Activated CD4-positive, alpha-beta memory T cell treated with anti-CD3 and anti-CD28 coated beads for 36 hours (primary cell): ENCODE measurements at regions not wholly inside any gene's neighbourhood (a gene's known extent, or its start where the extent isn't known, plus 50 kb on each side); places are given as distances from the start of the nearest gene placed in this dataset.
A peak's percentile ranks its signal among the peaks of the same experiment; 100 is the strongest.

ENCODE experiments used
- CTCF ChIA-PET: fragments of 350-600 bp; sonication (Branson Sonifier 250); formaldehyde crosslinking; loops from one replicate; lab custom pipeline; 2021; ENCODE audit warnings: antibody characterized with exemption, inconsistent platforms; lab: Charles Lee
- POLR2A ChIA-PET: fragments of 350-600 bp; sonication (Branson Sonifier 250); formaldehyde crosslinking; loops from one replicate; lab custom pipeline; 2021; ENCODE audit warnings: antibody characterized with exemption; lab: Charles Lee
- DNase-seq: peaks from one replicate; pipeline ENCODE4 v3.0.0-alpha.2; 2020
- H3K27ac Mint-ChIP-seq: one replicate; pipeline ENCODE4 v1.8.0; 2021; ENCODE audit warnings: mixed read lengths
- H3K27me3 Mint-ChIP-seq: one replicate; pipeline ENCODE4 v1.8.0; 2021; ENCODE audit warnings: mixed read lengths
- H3K36me3 Mint-ChIP-seq: one replicate; pipeline ENCODE4 v1.8.0; 2021; ENCODE audit warnings: mixed read lengths
- H3K4me1 Mint-ChIP-seq: one replicate; pipeline ENCODE4 v1.8.0; 2021; ENCODE audit warnings: low read depth, mixed read lengths
- H3K4me3 Mint-ChIP-seq: one replicate; pipeline ENCODE4 v1.8.0; 2021; ENCODE audit warnings: mild to moderate bottlenecking, mixed read lengths
- H3K9me3 Mint-ChIP-seq: one replicate; pipeline ENCODE4 v1.8.0; 2021; ENCODE audit warnings: mixed read lengths
- intact Hi-C: fragments of 100-400 bp; cut with micrococcal nuclease; formaldehyde crosslinking; loops from one replicate; pipeline ENCODE4 v1.15.1; 2023

GRCh38 chr2:239639421-239640185, 238.8 kb upstream of the HDAC4 start:
- no peak overlapping the region for H3K27ac Mint-ChIP-seq
- intact Hi-C loops, result no loop called here
- no peak for DNase-seq
- peaks cover 5% of the 10 kb centered on the region for H3K4me1 Mint-ChIP-seq
- no peak overlapping the region for H3K4me3 Mint-ChIP-seq
- ChIA-PET CTCF (no interaction called here), POLR2A (no interaction called here)
- H3K9me3 Mint-ChIP-seq, result peaks cover 9% of the 10 kb centered on the region
- no peaks in the 10 kb centered on the region for H3K27me3 Mint-ChIP-seq
- no peaks in the 10 kb centered on the region for H3K36me3 Mint-ChIP-seq

- intact Hi-C loops, result no loop called here
- no peak overlapping the region for H3K4me3 Mint-ChIP-seq
- H3K4me1 Mint-ChIP-seq, result peaks cover 5% of the 10 kb centered on the region
- H3K27me3 Mint-ChIP-seq, result no peaks in the 10 kb centered on the region
- H3K27ac Mint-ChIP-seq, result no peak overlapping the region
- POLR2A ChIA-PET, result interaction anchor here (0.7 kb wide), 1 partner anchor 17 kb away, joined by 5 read pairs; no protein-coding TSS in a partner anchor
- H3K36me3 Mint-ChIP-seq, result no peaks in the 10 kb centered on the region
- DNase-seq, result no peak
- CTCF ChIA-PET, result no interaction called here
- peaks cover 9% of the 10 kb centered on the region for H3K9me3 Mint-ChIP-seq
These were observed 237.6 kb upstream of the HDAC4 start for GRCh38 chr2:239638376-239638775.

- no peak overlapping the region for H3K4me3 Mint-ChIP-seq
- ChIA-PET POLR2A (no interaction called here), CTCF (no interaction called here)
- DNase-seq, result no peak
- H3K4me1 Mint-ChIP-seq, result peaks cover 5% of the 10 kb centered on the region
- no peaks in the 10 kb centered on the region for H3K27me3 Mint-ChIP-seq
- peaks cover 9% of the 10 kb centered on the region for H3K9me3 Mint-ChIP-seq
- no peak overlapping the region for H3K27ac Mint-ChIP-seq
- intact Hi-C loops, result no loop called here
- H3K36me3 Mint-ChIP-seq, result no peaks in the 10 kb centered on the region
These were observed 236.0 kb upstream of the HDAC4 start for GRCh38 chr2:239636808-239637207.

GRCh38 chr2:239634769-239635168, 233.9 kb upstream of the HDAC4 start:
- no peak overlapping the region for H3K4me3 Mint-ChIP-seq
- CTCF ChIA-PET, result no interaction called here
- no peaks in the 10 kb centered on the region for H3K27me3 Mint-ChIP-seq
- H3K9me3 Mint-ChIP-seq, result peaks cover 9% of the 10 kb centered on the region
- no peak for DNase-seq
- H3K36me3 Mint-ChIP-seq, result no peaks in the 10 kb centered on the region
- POLR2A ChIA-PET, result no interaction called here
- intact Hi-C loops, result no loop called here
- peaks cover 11% of the 10 kb centered on the region for H3K4me1 Mint-ChIP-seq
- no peak overlapping the region for H3K27ac Mint-ChIP-seq

- intact Hi-C loops, result no loop called here
- POLR2A ChIA-PET, result no interaction called here
- peak; percentile 25 for DNase-seq
- Mint-ChIP-seq H3K36me3 (no peaks in the 10 kb centered on the region), H3K9me3 (no peaks in the 10 kb centered on the region), H3K4me3 (no peak overlapping the region), H3K4me1 (peaks cover 25% of the 10 kb centered on the region), H3K27me3 (no peaks in the 10 kb centered on the region), H3K27ac (no peak overlapping the region)
- CTCF ChIA-PET, result no interaction called here
These were observed 229.9 kb upstream of the HDAC4 start for GRCh38 chr2:239630618-239631286.

- Mint-ChIP-seq H3K36me3 (no peaks in the 10 kb centered on the region), H3K9me3 (no peaks in the 10 kb centered on the region), H3K27ac (no peak overlapping the region), H3K4me1 (peaks cover 30% of the 10 kb centered on the region), H3K27me3 (no peaks in the 10 kb centered on the region), H3K4me3 (no peak overlapping the region)
- POLR2A ChIA-PET, result no interaction called here
- CTCF ChIA-PET, result no interaction called here
- intact Hi-C loops, result loop anchor here (10.0 kb wide), 1 partner anchor 345 kb away; no protein-coding TSS in a partner anchor
- DNase-seq, result no peak
These were observed 229.3 kb upstream of the HDAC4 start for GRCh38 chr2:239629926-239630617.

- ChIA-PET POLR2A (no interaction called here), CTCF (no interaction called here)
- Mint-ChIP-seq H3K9me3 (no peaks in the 10 kb centered on the region), H3K4me3 (no peak overlapping the region), H3K27ac (no peak overlapping the region), H3K27me3 (no peaks in the 10 kb centered on the region), H3K4me1 (peaks cover 56% of the 10 kb centered on the region), H3K36me3 (no peaks in the 10 kb centered on the region)
- intact Hi-C loops, result loop anchor here (10.0 kb wide), 1 partner anchor 342 kb away; no protein-coding TSS in a partner anchor
- no peak for DNase-seq
These were observed 226.3 kb upstream of the HDAC4 start for GRCh38 chr2:239626961-239627592.

- intact Hi-C loops, result loop anchor here (10.0 kb wide), 1 partner anchor 341 kb away; no protein-coding TSS in a partner anchor
- H3K4me3 Mint-ChIP-seq, result no peak overlapping the region
- no peaks in the 10 kb centered on the region for H3K36me3 Mint-ChIP-seq
- no peaks in the 10 kb centered on the region for H3K27me3 Mint-ChIP-seq
- ChIA-PET CTCF (no interaction called here), POLR2A (no interaction called here)
- H3K9me3 Mint-ChIP-seq, result no peaks in the 10 kb centered on the region
- H3K4me1 Mint-ChIP-seq, result peaks cover 56% of the 10 kb centered on the region
- DNase-seq, result peak; percentile 27
- no peak overlapping the region for H3K27ac Mint-ChIP-seq
These were observed 225.3 kb upstream of the HDAC4 start for GRCh38 chr2:239625971-239626734.

- Mint-ChIP-seq H3K4me1 (peaks cover 54% of the 10 kb centered on the region), H3K27ac (no peak overlapping the region), H3K27me3 (no peaks in the 10 kb centered on the region), H3K9me3 (no peaks in the 10 kb centered on the region), H3K36me3 (no peaks in the 10 kb centered on the region), H3K4me3 (no peak overlapping the region)
- intact Hi-C loops, result loop anchor here (10.0 kb wide), 1 partner anchor 340 kb away; no protein-coding TSS in a partner anchor
- DNase-seq, result no peak
- POLR2A ChIA-PET, result interaction anchor here (0.7 kb wide), 1 partner anchor 224 kb away, joined by 3 read pairs; the partner anchor contains the start of gene HDAC4
- CTCF ChIA-PET, result interaction anchor here (0.6 kb wide), 1 partner anchor 25 kb away, joined by 3 read pairs; no protein-coding TSS in a partner anchor
These were observed 224.5 kb upstream of the HDAC4 start for GRCh38 chr2:239625156-239625845.

GRCh38 chr2:239621611-239622010, 220.8 kb upstream of the HDAC4 start:
- DNase-seq, result no peak
- ChIA-PET POLR2A (interaction anchor here (0.5 kb wide), 1 partner anchor 17 kb away, joined by 5 read pairs; no protein-coding TSS in a partner anchor), CTCF (no interaction called here)
- peaks cover 3% of the 10 kb centered on the region for H3K36me3 Mint-ChIP-seq
- no peak overlapping the region for H3K4me3 Mint-ChIP-seq
- no peaks in the 10 kb centered on the region for H3K27me3 Mint-ChIP-seq
- peaks cover 9% of the 10 kb centered on the region for H3K9me3 Mint-ChIP-seq
- no peak overlapping the region for H3K27ac Mint-ChIP-seq
- intact Hi-C loops, result loop anchor here (10.0 kb wide), 1 partner anchor 337 kb away; no protein-coding TSS in a partner anchor
- peaks cover 51% of the 10 kb centered on the region for H3K4me1 Mint-ChIP-seq

GRCh38 chr2:239619369-239619768, 218.5 kb upstream of the HDAC4 start:
- ChIA-PET CTCF (no interaction called here), POLR2A (no interaction called here)
- H3K27me3 Mint-ChIP-seq, result no peaks in the 10 kb centered on the region
- H3K27ac Mint-ChIP-seq, result no peak overlapping the region
- peaks cover 11% of the 10 kb centered on the region for H3K9me3 Mint-ChIP-seq
- peaks cover 3% of the 10 kb centered on the region for H3K36me3 Mint-ChIP-seq
- H3K4me3 Mint-ChIP-seq, result no peak overlapping the region
- DNase-seq, result no peak
- peaks cover 32% of the 10 kb centered on the region for H3K4me1 Mint-ChIP-seq
- intact Hi-C loops, result no loop called here
